ENCODE measurements at regions not wholly inside any gene's neighbourhood (a gene's known extent, or its start where the extent isn't known, plus 50 kb on each side); places are given as distances from the start of the nearest gene placed in this dataset.

DNA sequence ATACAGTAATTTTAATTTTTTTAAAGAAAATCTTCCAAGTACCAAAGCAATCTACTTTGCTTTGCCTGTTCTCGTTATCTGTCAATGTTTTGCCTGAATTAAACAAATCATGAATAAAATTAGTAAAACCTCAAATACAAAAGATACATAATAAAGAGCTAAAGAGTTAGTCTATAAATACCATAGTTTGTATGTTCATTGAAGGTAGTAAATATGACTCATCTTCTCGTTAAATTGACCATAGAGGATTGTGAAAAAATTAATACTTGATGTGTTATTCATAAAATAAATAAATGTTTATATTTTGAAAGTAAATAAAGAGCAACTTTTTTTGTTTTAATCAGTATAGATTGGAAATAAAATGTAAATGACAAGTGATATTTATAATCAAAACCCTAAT, 246.5 kb upstream of the PLSCR5 start:
- DNase-seq (ENCODE audit: low spot score) (no peak), FAIRE-seq (no peak)

DNA sequence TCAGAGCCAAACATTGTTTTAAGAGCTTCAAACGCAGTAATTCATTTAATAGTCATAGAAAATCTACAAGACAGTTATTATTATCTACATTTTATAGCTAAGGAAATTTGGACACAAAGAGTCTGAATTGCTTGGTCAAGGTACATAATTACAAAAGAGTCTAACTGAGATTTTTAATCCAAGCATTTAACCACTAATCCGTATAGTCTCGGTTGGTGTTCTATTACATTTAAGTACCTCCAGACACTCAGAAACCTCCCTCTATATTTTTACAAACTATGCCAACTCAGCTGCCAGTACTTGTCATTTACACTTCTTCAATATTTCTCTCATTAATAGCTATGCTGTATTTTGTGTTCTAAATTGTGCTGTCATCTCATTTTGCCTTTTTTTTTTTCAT, 240.2 kb upstream of the PLSCR5 start:
- FAIRE-seq, result no peak
- no peak for DNase-seq (ENCODE audit: low spot score)

GRCh38 chr3:146843476-146843875, 238.3 kb upstream of the PLSCR5 start:
- FAIRE-seq, result no peak
- no peak for DNase-seq (ENCODE audit: low spot score)

GRCh38 chr3:146839727-146840375, 234.7 kb upstream of the PLSCR5 start:
- DNase-seq (ENCODE audit: low spot score) (no peak), FAIRE-seq (no peak)

GRCh38 chr3:146838221-146838620, 233.1 kb upstream of the PLSCR5 start:
- FAIRE-seq (no peak), DNase-seq (ENCODE audit: low spot score) (no peak)

- no peak for DNase-seq (ENCODE audit: low spot score)
- FAIRE-seq, result no peak
These were observed 229.8 kb upstream of the PLSCR5 start for GRCh38 chr3:146834917-146835316.

DNA sequence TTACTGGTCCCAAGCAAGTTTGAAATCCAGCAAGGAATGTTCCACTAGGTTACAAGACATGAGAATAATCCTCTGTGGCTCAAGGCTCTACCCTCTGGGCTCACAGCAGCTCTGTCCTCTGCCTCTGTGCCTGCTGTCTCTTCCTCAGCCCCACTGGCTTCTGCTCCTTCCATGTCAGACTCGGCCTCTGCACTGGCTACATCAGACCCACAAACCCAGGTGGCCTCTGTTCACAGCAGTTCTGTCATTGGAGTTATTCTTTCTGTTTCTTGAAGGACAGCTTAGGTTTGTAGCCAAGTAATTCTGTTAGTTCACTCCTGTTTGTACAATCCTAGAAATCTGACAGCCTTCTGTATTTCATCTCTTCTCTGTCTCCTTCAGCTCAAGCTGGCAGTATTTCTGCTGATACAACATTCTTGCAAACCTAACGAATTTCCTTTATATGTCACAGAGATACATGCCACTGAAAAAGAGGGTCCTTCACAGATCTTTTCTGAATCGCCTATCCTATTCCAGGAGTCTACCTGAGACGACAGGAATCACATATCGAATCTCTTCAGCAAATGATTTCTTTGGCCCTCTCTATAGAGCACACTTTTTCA, 227.8 kb upstream of the PLSCR5 start:
- DNase-seq (ENCODE audit: low spot score) (no peak), FAIRE-seq (no peak)

GRCh38 chr3:146831659-146832058, 226.5 kb upstream of the PLSCR5 start:
- no peak for FAIRE-seq

DNA sequence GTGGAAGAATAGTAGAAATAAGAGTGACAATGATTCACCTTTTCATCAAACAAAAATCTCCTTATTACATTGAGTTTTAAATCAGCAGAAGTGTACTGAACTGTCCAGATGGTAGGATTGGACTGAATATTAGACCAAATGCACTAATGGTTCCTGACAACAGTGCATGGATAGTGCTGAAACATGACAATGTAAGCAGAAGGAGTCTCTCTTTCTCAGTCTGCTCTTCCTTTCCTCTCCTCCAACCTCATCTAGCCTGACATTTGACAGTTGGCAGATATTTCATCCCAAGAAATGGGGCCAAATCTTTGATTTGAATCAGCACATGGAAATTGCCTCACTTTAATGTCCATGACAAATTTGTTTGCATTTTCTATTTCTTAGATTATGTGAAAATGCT, 225.1 kb upstream of the PLSCR5 start:
- FAIRE-seq, result no peak
- no peak for DNase-seq (ENCODE audit: low spot score)

More at GRCh38 chr3:146831659-146832058, 226.5 kb upstream of the PLSCR5 start:
- DNase-seq (ENCODE audit: low spot score), result no peak

DNA sequence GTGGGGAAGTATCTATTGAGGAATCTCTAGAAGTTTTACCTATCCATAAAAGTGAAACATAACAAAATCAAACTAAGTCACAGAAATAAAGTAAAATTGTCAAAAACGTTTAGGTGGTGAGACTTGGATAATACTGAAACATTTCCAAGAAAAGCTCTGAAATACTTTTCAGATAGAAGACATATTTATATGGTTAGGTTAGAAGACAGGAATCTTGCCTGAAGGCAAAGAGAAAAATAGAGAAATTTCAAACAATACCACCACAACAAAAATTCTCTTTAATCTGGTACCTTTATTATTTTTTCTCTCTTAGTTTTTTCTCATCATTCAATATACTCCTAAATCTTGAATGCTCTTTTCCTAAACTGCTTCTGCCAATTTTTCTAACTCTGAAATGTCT, 222.7 kb upstream of the PLSCR5 start:
- DNase-seq (ENCODE audit: low spot score) (no peak), FAIRE-seq (no peak)

DNA sequence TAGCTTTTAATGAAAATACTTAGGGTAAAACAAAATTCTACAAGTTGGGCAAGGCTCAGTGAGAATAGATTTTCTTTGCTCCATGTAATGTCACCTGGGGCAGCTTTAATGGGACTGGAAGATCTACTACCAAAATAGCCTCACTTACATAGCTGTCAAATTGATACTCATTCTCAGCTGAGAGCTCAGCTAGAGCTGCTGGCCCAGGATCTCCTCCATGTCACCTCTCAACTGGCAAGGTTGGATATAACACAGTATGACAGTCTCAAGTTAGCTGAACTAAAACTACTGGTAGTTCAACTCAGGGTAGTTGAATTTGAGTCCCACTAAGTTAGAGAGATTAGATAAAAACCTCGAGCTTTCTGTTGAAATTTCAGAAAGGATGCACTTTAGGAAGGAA, 218.5 kb upstream of the PLSCR5 start:
- DNase-seq (ENCODE audit: low spot score) (no peak), FAIRE-seq (no peak)

DNA sequence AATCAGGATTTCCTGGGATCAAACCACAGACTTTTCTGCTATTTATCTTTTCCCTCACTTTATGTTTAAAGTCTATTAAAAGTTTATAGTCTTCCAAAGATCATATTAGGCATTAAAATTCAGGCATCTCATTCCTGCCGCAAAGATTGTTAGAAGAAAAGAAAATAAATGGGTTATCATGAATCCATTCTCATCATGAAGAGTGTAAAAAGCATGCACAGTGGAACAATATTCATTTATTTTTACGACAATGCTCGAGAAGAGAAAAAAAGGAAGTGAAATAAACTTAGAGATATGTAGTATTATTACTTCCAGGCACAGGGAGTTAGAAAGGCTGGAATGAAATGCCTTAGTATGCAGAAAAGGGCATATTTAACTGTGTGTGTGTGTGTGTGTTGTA, 213.7 kb upstream of the PLSCR5 start:
- no peak for DNase-seq (ENCODE audit: low spot score)

DNA sequence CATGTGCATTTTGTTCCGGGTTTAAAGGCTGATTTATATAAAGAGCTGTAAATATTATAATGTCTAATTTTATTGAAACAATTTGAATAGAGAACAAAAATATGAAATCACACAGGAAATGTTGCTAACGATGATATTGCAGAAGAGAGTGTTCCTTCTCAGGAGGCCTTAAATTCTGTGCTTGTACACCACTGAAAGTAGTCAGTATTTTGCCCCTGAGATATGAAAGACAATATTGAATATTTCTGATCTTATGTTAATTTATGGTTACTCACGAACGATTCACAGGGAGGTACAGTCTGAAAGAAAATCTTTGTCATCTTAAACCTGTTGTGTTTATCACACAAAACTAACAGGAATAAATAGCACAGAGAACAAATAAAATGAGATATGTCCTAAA, 213.2 kb upstream of the PLSCR5 start:
- DNase-seq (ENCODE audit: low spot score) (no peak), FAIRE-seq (no peak)

More for the DNA sequence above, 213.7 kb upstream of the PLSCR5 start:
- FAIRE-seq, result no peak

DNA sequence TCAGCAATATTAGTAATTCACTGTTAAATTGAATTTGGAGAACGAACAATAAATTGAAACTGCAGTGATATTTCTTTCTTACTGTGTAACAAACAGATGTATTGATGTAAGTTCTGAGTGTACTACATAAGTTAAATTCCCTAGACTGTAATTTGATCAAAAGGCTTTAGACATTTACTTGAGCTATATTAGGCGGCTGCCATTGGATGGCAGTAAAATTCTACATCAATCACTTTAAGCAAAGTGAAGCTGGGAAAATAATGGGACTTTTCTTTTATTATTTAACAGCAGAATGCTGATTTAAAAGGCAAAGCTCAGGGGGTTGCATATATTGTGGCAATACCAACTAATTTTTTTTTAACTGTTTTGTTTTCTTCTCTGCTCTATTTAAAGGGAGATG, 212.6 kb upstream of the PLSCR5 start:
- DNase-seq (ENCODE audit: low spot score) (no peak), FAIRE-seq (no peak)

- DNase-seq (ENCODE audit: low spot score) (no peak), FAIRE-seq (no peak)
These were observed 209.6 kb upstream of the PLSCR5 start for GRCh38 chr3:146814601-146815315.

- DNase-seq (ENCODE audit: low spot score) (no peak), FAIRE-seq (no peak)
These were observed 208.3 kb upstream of the PLSCR5 start for GRCh38 chr3:146813496-146813895.

- DNase-seq (ENCODE audit: low spot score), result no peak
- no peak for FAIRE-seq
These were observed 198.6 kb upstream of the PLSCR5 start for GRCh38 chr3:146803745-146804144.

GRCh38 chr3:146801492-146801891, 196.3 kb upstream of the PLSCR5 start:
- no peak for FAIRE-seq
- DNase-seq (ENCODE audit: low spot score), result no peak

DNA sequence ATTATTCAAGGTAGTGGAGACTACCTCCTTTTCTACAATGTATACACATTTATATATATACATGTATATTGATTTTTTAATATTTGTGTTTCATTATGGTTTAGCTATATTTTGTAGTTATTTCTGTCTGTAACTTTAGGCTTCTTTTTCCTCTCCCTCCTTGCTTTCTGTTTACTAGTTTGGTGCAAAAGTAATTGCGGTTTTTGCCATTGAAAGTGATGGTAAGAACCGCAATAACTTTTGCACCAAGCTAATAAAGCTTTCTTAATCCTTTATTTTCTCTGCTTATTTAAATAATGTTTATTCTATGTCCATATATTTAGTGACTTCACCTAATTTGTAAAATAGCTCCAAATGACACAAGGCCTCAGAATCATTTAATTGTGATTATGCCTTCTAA, 195.3 kb upstream of the PLSCR5 start:
- no peak for DNase-seq (ENCODE audit: low spot score)
- no peak for FAIRE-seq

GRCh38 chr3:146796078-146796477, 190.9 kb upstream of the PLSCR5 start:
- DNase-seq (ENCODE audit: low spot score) (no peak), FAIRE-seq (no peak)

GRCh38 chr3:146783446-146783845, 178.3 kb upstream of the PLSCR5 start:
- FAIRE-seq (no peak), DNase-seq (ENCODE audit: low spot score) (no peak)

GRCh38 chr3:146781606-146782005, 176.5 kb upstream of the PLSCR5 start:
- FAIRE-seq (no peak), DNase-seq (ENCODE audit: low spot score) (no peak)

DNA sequence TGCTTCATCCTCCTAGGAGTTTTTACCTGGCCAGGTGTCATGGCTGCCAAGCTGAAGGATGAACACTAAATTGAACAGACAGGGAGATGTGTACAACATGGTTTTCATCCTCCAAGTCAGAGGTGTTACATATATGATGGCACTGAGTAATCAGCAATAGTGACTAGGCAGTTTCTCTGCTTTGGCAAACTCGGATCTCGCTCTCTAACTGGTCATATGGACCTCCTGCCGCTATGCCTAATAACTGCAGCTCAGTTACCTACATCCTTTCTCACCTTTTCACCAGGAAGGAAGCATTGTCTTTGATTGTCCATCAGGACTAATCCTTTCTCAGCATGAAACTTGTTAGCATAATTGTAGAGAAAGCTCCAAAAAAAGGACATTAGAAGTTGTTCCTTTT, 175.9 kb upstream of the PLSCR5 start:
- no peak for FAIRE-seq
- DNase-seq (ENCODE audit: low spot score), result no peak
